Effector memory CD8-positive, alpha-beta T cell (primary cell): ENCODE measurements at regions not wholly inside any gene's neighbourhood (a gene's known extent, or its start where the extent isn't known, plus 50 kb on each side); places are given as distances from the start of the nearest gene placed in this dataset.

Experiments used
- ATAC-seq: fragments of 150-1000 bp; cut with Tn5 transposase; replicated peaks from 2 replicates; pipeline ENCODE4 v1.10.0; 2021; ENCODE audit warnings: mild to moderate bottlenecking, moderate library complexity
- DNase-seq, 3 experiments: peaks; one replicate each; pipeline ENCODE4 v3.0.0; 2021
- H3K27ac Mint-ChIP-seq, 2 donors: one replicate each; pipeline ENCODE4 v1.8.0; 2022; ENCODE audit warnings: mild to moderate bottlenecking in 2 of 2, mixed read lengths in 2 of 2, moderate library complexity in 2 of 2
- H3K27me3 Mint-ChIP-seq, 2 donors: one replicate each; pipeline ENCODE4 v1.8.0; 2022; ENCODE audit warnings: mixed read lengths in 2 of 2
- H3K36me3 Mint-ChIP-seq: one replicate; pipeline ENCODE4 v1.8.0; 2022; ENCODE audit warnings: mild to moderate bottlenecking, moderate library complexity, mixed read lengths; ENCODE audit not compliant: insufficient read depth
- H3K4me1 Mint-ChIP-seq, 2 donors: one replicate each; pipeline ENCODE4 v1.8.0; 2022; ENCODE audit warnings: low read depth in 2 of 2, mixed read lengths in 2 of 2
- H3K4me3 Mint-ChIP-seq, 2 donors: one replicate each; pipeline ENCODE4 v1.8.0; 2022; ENCODE audit warnings: mild to moderate bottlenecking in 2 of 2, mixed read lengths in 2 of 2, moderate library complexity in 2 of 2
- H3K9me3 Mint-ChIP-seq, 2 donors: one replicate each; pipeline ENCODE4 v1.8.0; 2022; ENCODE audit warnings: mixed read lengths in 2 of 2

- Mint-ChIP-seq H3K27ac (peak overlapping the region in 1 of 2 donors; percentile 51), H3K27me3 (peaks cover 55 to 75% of the 10 kb centered on the region in 2 donors), H3K4me3 (no peak overlapping the region), H3K4me1 (peaks cover 5 to 8% of the 10 kb centered on the region in 2 donors), H3K9me3 (no peaks in the 10 kb centered on the region), H3K36me3 (no peaks in the 10 kb centered on the region)
- ATAC-seq (no peak), DNase-seq (no peak)
Measured at GRCh38 chr19:31109636-31110035, 239.6 kb downstream of the TSHZ3 start.

DNA sequence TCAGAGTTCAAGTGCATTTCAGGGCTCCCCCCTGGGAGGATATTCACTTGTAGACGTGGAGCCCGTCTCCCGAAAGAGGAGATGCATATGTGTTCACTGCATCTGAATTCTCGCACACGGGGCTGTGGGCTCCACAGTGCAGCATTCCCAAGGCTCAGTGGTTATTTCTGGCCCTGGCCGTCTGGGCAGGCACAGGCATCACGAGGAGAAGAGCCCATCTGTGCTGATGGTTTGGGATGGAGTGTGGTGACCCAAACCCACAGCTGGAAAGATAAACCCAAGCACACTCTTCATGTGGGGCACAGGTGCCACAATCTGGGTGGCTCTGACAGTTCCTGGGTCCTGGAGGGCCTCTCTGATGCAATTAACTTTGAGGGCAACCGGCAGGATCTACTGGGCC lies 242.1 kb downstream of the TSHZ3 start:
- no peak overlapping the region for H3K4me3 Mint-ChIP-seq
- H3K9me3 Mint-ChIP-seq: no peaks in the 10 kb centered on the region
- ATAC-seq: no peak
- no peaks in the 10 kb centered on the region for H3K36me3 Mint-ChIP-seq
- no peak overlapping the region for H3K27ac Mint-ChIP-seq
- H3K4me1 Mint-ChIP-seq: peaks cover 5 to 8% of the 10 kb centered on the region in 2 donors
- DNase-seq: no peak
- peaks cover 49 to 67% of the 10 kb centered on the region in 2 donors for H3K27me3 Mint-ChIP-seq

- H3K27ac Mint-ChIP-seq: no peak overlapping the region
Measured at GRCh38 chr19:31105761-31106160, 243.5 kb downstream of the TSHZ3 start.

DNA sequence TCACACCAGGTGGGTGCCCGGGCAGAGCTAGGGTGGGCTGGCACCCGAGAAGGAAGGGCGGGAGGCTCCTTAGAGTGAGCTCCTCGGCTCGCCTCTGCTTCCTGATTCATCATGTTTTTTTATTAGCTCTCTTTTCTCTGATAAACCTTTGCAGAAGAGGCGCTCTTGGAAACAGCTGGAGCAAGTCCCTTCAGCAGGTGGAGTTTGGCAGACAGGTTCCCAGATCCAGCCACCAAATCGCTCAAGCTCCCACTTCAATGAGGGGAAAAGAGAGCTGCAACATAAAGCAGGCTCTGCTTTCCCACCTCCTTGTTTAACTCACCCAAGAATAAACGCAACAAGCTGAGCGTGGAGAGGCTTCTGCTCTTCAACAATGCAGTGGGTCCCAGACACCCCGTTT lies 244.8 kb downstream of the TSHZ3 start:
- DNase-seq (no peak), ATAC-seq (no peak)
- Mint-ChIP-seq H3K4me3 (no peak overlapping the region), H3K27ac (peak overlapping the region in 1 of 2 donors; percentile 41), H3K27me3 (peaks cover 30 to 47% of the 10 kb centered on the region in 2 donors), H3K36me3 (no peaks in the 10 kb centered on the region), H3K9me3 (no peaks in the 10 kb centered on the region), H3K4me1 (peaks cover 4% of the 10 kb centered on the region in 2 donors)

More at GRCh38 chr19:31105761-31106160, 243.5 kb downstream of the TSHZ3 start:
- Mint-ChIP-seq H3K9me3 (no peaks in the 10 kb centered on the region), H3K4me1 (peaks cover 5 to 8% of the 10 kb centered on the region in 2 donors), H3K27me3 (peaks cover 36 to 60% of the 10 kb centered on the region in 2 donors), H3K4me3 (no peak overlapping the region), H3K36me3 (no peaks in the 10 kb centered on the region)
- DNase-seq (no peak), ATAC-seq (no peak)

- Mint-ChIP-seq H3K4me3 (no peak overlapping the region), H3K4me1 (no peaks in the 10 kb centered on the region), H3K27ac (no peak overlapping the region), H3K27me3 (peaks cover 18 to 34% of the 10 kb centered on the region in 2 donors), H3K36me3 (no peaks in the 10 kb centered on the region), H3K9me3 (no peaks in the 10 kb centered on the region)
- DNase-seq (no peak), ATAC-seq (no peak)
Measured at GRCh38 chr19:31103228-31103627, 246.0 kb downstream of the TSHZ3 start.

DNA sequence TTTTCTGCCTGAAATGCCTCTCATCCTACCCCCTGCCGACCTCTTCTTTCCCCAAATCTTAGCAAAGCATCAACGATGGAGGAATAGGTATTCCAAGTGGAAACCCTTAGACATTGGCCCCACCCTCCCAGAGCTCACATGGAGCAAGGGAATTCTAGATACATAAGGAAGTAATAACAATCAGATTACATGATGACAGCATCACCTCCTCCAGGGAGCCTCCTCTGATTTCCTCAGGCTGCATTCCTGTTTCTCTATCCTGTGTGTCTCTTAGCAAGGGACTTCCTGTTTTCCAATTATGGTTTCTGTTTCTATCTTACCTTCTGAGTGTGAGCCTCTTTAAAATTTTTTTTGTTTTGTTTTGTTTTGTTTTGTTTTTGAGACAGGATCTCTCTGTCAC lies 246.6 kb downstream of the TSHZ3 start:
- H3K27ac Mint-ChIP-seq: no peak overlapping the region
- H3K9me3 Mint-ChIP-seq: no peaks in the 10 kb centered on the region
- no peak overlapping the region for H3K4me3 Mint-ChIP-seq
- peaks cover 13 to 29% of the 10 kb centered on the region in 2 donors for H3K27me3 Mint-ChIP-seq
- no peak for ATAC-seq
- no peak for DNase-seq
- no peaks in the 10 kb centered on the region for H3K4me1 Mint-ChIP-seq
- no peaks in the 10 kb centered on the region for H3K36me3 Mint-ChIP-seq

- ATAC-seq (no peak), DNase-seq (no peak)
- Mint-ChIP-seq H3K27me3 (peaks cover 9 to 21% of the 10 kb centered on the region in 2 donors), H3K27ac (no peak overlapping the region), H3K4me1 (no peaks in the 10 kb centered on the region), H3K9me3 (no peaks in the 10 kb centered on the region), H3K36me3 (no peaks in the 10 kb centered on the region), H3K4me3 (no peak overlapping the region)
Measured at GRCh38 chr19:31100981-31101380, 248.3 kb downstream of the TSHZ3 start.

DNA sequence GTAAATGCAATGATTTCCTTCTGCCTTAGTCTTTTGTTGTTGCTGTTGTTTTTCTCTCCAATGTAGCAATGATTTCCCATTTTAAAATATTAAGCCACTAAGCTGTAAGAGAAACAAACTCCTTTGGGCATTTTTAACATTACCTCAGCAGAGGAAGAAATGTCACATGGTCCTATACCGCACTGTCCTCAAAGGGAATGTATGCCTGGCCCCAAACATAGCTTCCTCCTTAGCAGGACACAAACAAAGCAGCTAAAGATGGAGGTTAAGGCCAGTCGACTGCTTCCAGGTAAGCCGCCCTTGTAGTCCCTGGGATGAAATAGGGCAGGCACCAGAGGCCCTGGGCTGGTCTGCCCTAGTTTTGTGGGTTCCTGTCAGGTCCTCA lies 249.0 kb downstream of the TSHZ3 start:
- no peak for ATAC-seq
- no peaks in the 10 kb centered on the region for H3K4me1 Mint-ChIP-seq
- no peaks in the 10 kb centered on the region for H3K36me3 Mint-ChIP-seq
- H3K4me3 Mint-ChIP-seq: no peak overlapping the region
- DNase-seq: no peak
- H3K27me3 Mint-ChIP-seq: peaks cover 1 to 21% of the 10 kb centered on the region in 2 donors
- H3K9me3 Mint-ChIP-seq: no peaks in the 10 kb centered on the region
- no peak overlapping the region for H3K27ac Mint-ChIP-seq

DNA sequence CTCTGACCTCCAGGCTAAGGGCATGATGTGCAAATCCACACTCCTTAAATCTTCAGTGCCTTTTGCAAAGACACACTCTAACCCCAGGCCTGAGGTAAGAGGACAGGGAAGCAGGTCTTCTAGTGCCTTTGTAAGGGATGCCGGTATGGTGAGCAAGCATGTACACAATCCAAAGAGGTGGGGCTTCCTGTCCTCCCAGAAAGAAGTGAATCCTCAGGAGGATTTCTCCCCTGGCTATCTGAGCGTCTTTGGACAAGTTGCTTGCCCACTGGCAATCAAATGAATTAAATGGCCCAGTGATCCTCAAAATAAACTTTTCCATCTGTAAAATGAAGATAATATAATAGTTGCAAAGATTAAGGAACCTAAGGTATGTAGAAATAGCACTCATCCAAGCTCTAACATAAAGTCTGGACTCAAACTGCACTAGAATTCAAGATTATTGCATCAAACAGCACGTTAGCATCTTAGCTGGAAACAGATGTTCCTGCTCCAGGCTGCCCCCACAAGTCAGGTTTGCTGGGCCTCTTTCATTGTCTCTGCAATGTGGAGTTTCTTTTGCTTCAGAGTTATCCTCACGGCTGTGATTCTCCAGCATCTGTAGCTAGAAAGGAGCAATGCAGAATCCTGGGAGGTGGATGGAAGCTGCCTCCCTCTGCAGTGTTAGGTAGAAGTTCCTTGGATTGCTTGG lies 249.6 kb downstream of the TSHZ3 start:
- no peak for ATAC-seq
- no peaks in the 10 kb centered on the region for H3K36me3 Mint-ChIP-seq
- no peak overlapping the region for H3K4me3 Mint-ChIP-seq
- H3K9me3 Mint-ChIP-seq: no peaks in the 10 kb centered on the region
- no peak for DNase-seq
- peaks cover 0 to 18% of the 10 kb centered on the region in 2 donors for H3K27me3 Mint-ChIP-seq
- no peaks in the 10 kb centered on the region for H3K4me1 Mint-ChIP-seq
- H3K27ac Mint-ChIP-seq: no peak overlapping the region

DNA sequence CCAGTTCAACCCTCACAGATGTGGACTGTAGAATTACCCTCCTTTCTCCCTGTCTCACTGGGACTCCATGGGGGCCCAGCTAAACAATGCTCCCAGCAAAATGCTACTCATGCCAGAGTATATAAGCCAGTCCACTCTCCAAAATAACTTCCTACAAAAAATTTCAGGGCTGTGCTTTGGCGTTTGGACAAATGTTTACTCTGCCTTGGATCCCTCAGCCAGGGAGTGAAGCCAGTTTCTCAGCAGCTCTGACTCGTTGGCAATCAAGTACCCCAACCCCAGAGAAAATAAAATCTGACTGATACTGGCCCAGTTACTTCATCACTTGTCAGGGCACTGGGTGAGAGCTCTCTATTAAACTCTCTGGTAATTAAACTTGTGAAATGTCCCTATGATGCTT lies 250.4 kb downstream of the TSHZ3 start:
- H3K9me3 Mint-ChIP-seq: no peaks in the 10 kb centered on the region
- no peak overlapping the region for H3K4me3 Mint-ChIP-seq
- H3K27me3 Mint-ChIP-seq: peaks cover 0 to 12% of the 10 kb centered on the region in 2 donors
- no peaks in the 10 kb centered on the region for H3K36me3 Mint-ChIP-seq
- DNase-seq (no peak), ATAC-seq (no peak)
- H3K4me1 Mint-ChIP-seq: peaks cover 0 to 1% of the 10 kb centered on the region in 2 donors
- no peak overlapping the region for H3K27ac Mint-ChIP-seq

GRCh38 chr19:31096935-31097545 lies 252.2 kb downstream of the TSHZ3 start:
- DNase-seq (no peak), ATAC-seq (no peak)
- Mint-ChIP-seq H3K27me3 (peaks cover 2 to 6% of the 10 kb centered on the region in 2 donors), H3K27ac (no peak overlapping the region), H3K36me3 (no peaks in the 10 kb centered on the region), H3K9me3 (no peaks in the 10 kb centered on the region), H3K4me3 (no peak overlapping the region), H3K4me1 (peaks cover 0 to 1% of the 10 kb centered on the region in 2 donors)

GRCh38 chr19:31096062-31096830 lies 253.0 kb downstream of the TSHZ3 start:
- ATAC-seq (no peak), DNase-seq (no peak)
- Mint-ChIP-seq H3K36me3 (no peaks in the 10 kb centered on the region), H3K4me3 (no peak overlapping the region), H3K27ac (no peak overlapping the region), H3K27me3 (peaks cover 0 to 13% of the 10 kb centered on the region in 2 donors), H3K4me1 (peaks cover 0 to 1% of the 10 kb centered on the region in 2 donors), H3K9me3 (no peaks in the 10 kb centered on the region)

DNA sequence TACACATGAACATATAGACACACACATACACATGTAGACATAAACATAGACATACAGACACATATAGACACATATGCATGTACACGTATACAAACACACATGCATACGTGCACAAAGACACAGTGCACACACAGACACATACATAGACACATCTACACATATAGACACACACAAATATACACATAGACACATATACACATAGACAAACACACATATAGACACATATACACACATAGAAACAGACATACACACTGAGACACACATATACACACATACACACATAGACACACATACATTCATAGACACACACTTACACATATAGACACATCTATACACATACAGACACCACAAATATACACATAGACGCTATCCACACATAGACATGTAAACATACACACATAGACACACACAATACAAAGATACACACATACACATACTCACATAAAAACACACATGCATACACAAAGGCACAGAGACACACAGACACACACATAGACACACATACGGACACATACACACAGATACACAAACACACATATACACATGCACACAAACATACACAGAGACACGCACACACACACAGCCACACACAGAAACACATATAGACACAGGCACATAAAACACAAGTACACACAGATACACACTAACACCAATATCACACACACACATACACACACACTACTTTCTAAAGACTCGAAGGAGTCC lies 254.0 kb downstream of the TSHZ3 start:
- Mint-ChIP-seq H3K27me3 (peaks cover 7 to 18% of the 10 kb centered on the region in 2 donors), H3K9me3 (no peaks in the 10 kb centered on the region), H3K4me3 (no peak overlapping the region), H3K27ac (no peak overlapping the region), H3K36me3 (no peaks in the 10 kb centered on the region), H3K4me1 (peaks cover 0 to 1% of the 10 kb centered on the region in 2 donors)
- DNase-seq (no peak), ATAC-seq (no peak)
